SJSA1 (cell line): ENCODE measurements at regions not wholly inside any gene's neighbourhood (a gene's known extent, or its start where the extent isn't known, plus 50 kb on each side); places are given as distances from the start of the nearest gene placed in this dataset.
"Not testable (repeated sequence)": the region's sequence is repeated elsewhere in the genome, so short reads cannot be mapped to it uniquely, and the experiment has no call there.

Experiments
- DNase-seq, 2 experiments: peaks; one replicate each; pipeline ENCODE4 v3.0.0-alpha.2; 2015 to 2020; ENCODE audit warnings: low spot score in 2 of 2, low read depth in 1 of 2
- H3K27ac ChIP-seq: fragments of 250-450 bp; sonication (Bioruptor Pico); 2 replicates; pipeline ENCODE4 v1.5.1; 2020; ENCODE audit warnings: mild to moderate bottlenecking, moderate library complexity
- H3K27me3 ChIP-seq: fragments of 250-450 bp; sonication (Bioruptor Pico); replicated peaks from 2 replicates; pipeline ENCODE4 v1.5.1; 2020; ENCODE audit warnings: mild to moderate bottlenecking, moderate library complexity
- H3K36me3 ChIP-seq: fragments of 250-450 bp; sonication (Bioruptor Pico); 2 replicates; pipeline ENCODE4 v1.5.1; 2020; ENCODE audit warnings: mild to moderate bottlenecking
- H3K4me1 ChIP-seq: fragments of 250-450 bp; sonication (Bioruptor Pico); replicated peaks from 2 replicates; pipeline ENCODE4 v1.6.1; 2021; ENCODE audit warnings: mild to moderate bottlenecking
- H3K4me3 ChIP-seq: fragments of 250-450 bp; sonication (Bioruptor Pico); 2 replicates; pipeline ENCODE4 v1.5.1; 2020; ENCODE audit warnings: mild to moderate bottlenecking
- H3K9me3 ChIP-seq: fragments of 250-450 bp; sonication (Bioruptor Pico); replicated peaks from 2 replicates; pipeline ENCODE4 v1.5.1; 2020; ENCODE audit warnings: mild to moderate bottlenecking

DNA sequence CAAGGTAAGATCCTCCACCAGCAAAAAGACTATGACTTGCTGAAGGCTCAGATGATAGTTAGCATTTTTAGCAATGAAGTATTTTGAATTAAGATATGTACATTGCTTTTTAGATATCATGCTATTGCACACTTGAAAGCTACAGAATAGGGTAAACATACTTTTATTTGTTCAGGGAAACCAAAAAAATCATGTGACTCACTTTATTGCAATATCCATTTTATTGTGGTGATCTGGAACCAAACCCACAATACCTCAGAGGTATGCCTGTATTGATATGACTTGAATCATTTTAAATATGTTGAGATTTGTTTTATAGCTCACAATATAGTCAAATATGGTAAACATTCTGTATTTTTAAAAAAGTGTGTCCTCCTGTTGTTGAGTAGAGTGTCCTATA, 96.1 kb downstream of the DIO3 start:
- Histone ChIP-seq H3K27ac (no peak overlapping the region), H3K4me3 (no peak overlapping the region), H3K9me3 (no peaks in the 10 kb centered on the region), H3K27me3 (peaks cover 3% of the 10 kb centered on the region), H3K36me3 (no peaks in the 10 kb centered on the region), H3K4me1 (no peaks in the 10 kb centered on the region)
- DNase-seq, result no peak

DNA sequence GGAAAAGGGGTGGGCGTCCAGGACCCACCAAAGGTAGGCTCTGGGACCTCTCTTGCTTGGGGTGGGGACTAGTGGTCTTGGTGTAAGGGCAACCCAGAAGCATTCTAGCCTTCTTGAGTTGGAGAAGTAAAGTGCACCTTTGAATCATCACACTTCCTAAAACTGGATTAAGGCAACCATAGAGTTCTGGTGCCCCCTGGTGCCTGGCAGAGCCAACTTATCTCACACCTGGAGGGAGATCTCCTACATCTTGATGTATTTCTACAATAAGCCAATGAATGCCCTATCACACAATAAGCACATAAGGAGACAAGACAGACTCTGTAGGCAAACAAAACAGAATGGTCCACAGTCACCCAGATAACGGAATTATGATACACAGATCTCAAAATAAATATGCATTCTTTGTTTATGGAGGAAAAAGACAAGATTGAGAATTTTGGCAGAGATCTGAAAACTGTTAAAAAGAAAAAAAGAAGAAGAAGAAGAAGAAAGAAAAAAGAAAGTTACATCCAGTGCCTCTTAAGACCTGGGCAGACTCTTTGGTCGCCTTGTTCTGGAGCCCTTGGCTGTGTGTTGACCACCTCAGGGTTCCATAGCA, 95.9 kb upstream of the PPP2R5C start:
- peaks cover 8% of the 10 kb centered on the region for H3K27me3 ChIP-seq
- no peaks in the 10 kb centered on the region for H3K4me1 ChIP-seq
- peak in 1 of 2 experiments; percentile 2 for DNase-seq
- H3K4me3 ChIP-seq, result no peak overlapping the region
- H3K36me3 ChIP-seq, result no peaks in the 10 kb centered on the region
- no peaks in the 10 kb centered on the region for H3K9me3 ChIP-seq
- H3K27ac ChIP-seq, result no peak overlapping the region

DNA sequence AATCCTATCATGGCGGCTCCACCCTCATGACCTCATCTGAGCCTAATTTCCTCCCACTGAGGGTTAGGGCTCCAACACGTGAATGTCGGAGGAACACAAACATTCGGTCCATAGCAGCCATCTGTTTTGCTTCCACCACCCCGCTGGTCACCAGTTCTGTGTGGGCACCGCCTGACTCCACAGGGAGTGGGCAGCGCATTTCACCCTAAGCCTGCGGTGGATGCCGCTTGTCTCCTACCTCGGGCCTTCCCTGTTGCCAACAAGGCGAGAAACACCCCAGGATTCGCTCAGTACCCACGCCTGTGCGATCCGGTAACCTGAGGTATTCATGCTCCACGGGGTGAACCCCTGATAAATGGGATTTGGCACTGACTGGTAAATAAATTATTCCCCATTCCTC, 95.2 kb upstream of the PPP2R5C start:
- H3K27ac ChIP-seq, result no peak overlapping the region
- no peaks in the 10 kb centered on the region for H3K4me1 ChIP-seq
- DNase-seq, result no peak
- H3K4me3 ChIP-seq, result no peak overlapping the region
- H3K36me3 ChIP-seq, result no peaks in the 10 kb centered on the region
- H3K9me3 ChIP-seq, result no peaks in the 10 kb centered on the region
- H3K27me3 ChIP-seq, result peaks cover 8% of the 10 kb centered on the region

DNA sequence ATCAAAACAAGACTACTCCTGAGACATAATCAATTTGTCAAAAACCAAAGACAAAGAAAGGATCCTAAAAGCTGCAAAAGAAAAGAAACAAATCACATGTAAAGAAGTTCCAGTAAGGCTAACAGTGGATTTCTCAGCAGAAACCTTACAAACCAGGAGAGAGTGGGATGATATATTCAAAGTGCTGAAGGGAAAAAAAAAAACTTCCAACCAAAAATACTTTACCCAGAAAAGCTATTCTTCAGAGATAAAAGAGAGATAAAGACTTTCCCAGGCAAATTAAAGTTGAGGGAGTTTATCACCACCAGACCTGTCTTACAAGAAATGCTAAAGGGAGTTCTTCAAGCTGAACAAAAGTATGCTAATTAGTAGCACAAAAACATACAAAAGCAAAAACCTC, 91.9 kb upstream of the PPP2R5C start:
- H3K4me1 ChIP-seq, result no peaks in the 10 kb centered on the region
- no peaks in the 10 kb centered on the region for H3K36me3 ChIP-seq
- H3K9me3 ChIP-seq, result no peaks in the 10 kb centered on the region
- DNase-seq, result no peak
- H3K27ac ChIP-seq, result no peak overlapping the region
- H3K4me3 ChIP-seq, result no peak overlapping the region
- peaks cover 4% of the 10 kb centered on the region; the same call in 1 of the 2 replicates for H3K27me3 ChIP-seq

DNA sequence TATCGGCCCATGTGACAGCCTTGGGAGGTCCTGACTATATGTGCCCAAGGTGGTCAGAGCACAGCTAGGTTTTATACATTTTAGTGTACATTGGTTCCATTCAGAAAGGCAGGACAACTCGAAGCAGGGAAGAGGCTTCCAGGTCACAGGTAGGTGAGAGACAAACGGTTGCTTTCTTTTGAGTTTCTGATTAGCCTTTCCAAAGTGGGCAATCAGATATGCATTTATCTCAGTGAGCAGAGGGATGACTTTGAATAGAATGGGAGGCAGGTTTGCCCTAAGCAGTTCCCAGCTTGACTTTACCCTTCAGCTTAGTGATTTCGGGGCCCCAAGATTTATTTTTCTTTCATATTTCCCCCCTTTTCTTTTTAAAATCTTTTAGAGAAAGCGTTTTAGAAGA, 87.6 kb upstream of the PPP2R5C start:
- Histone ChIP-seq H3K36me3 (no peaks in the 10 kb centered on the region), H3K9me3 (no peaks in the 10 kb centered on the region), H3K27ac (no peak overlapping the region), H3K4me3 (no peak overlapping the region), H3K4me1 (no peaks in the 10 kb centered on the region), H3K27me3 (0 out of 2 replicates have a peak, but pooled peaks cover 4% of the 10 kb centered on the region)
- no peak for DNase-seq

DNA sequence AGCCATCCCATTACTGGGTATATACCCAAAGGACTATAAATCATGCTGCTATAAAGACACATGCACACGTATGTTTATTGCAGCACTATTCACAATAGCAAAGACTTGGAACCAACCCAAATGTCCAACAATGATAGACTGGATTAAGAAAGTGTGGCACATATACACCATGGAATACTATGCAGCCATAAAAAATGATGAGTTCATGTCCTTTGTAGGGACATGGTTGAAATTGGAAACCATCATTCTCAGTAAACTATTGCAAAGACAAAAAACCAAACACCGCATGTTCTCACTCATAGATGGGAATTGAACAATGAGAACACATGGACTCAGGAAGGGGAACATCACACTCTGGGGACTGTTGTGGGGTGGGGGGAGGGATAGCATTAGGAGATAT, 85.7 kb upstream of the PPP2R5C start:
- H3K4me1 ChIP-seq, H3K27me3 ChIP-seq, H3K9me3 ChIP-seq, H3K4me3 ChIP-seq, H3K27ac ChIP-seq, DNase-seq, H3K36me3 ChIP-seq: not testable (repeated sequence)

DNA sequence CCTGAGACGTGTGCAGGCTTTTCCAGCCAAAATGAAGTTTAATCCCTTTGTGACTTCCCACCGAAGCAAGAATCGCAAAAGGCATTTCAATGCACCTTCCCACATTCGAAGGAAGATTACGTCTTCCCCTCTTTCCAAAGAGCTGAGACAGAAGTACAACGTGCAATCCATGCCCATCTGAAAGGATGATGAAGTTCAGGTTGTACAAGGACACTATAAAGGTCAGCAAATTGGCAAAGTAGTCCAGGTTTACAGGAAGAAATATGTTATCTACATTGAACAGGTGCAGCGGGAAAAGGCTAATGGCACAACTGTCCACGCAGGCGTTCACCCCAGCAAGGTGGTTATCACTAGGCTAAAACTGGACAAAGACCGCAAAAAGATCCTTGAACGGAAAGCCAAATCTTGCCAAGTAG, 83.6 kb upstream of the PPP2R5C start:
- H3K27ac ChIP-seq, H3K9me3 ChIP-seq, H3K27me3 ChIP-seq, H3K4me3 ChIP-seq, H3K4me1 ChIP-seq, DNase-seq, H3K36me3 ChIP-seq: not testable (repeated sequence)

DNA sequence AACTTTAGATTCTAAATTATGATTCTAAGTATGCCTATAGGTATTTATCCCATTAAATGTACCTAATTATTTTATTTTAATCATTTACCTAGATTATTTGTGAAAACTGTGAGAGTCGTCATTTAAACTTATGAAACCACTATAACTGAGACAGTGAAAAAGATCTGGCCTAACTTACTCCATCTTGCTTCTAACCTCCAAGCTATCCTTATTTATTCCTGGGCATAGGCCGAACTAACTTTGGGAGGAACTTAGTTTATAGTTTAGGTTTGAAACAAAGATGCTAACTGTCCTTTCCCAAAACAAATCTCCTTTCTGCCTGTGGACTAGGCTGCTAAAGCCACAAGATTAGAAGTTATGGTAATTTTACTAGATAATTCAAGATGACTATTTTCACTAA, 79.7 kb upstream of the PPP2R5C start:
- Histone ChIP-seq H3K36me3 (no peaks in the 10 kb centered on the region), H3K9me3 (no peaks in the 10 kb centered on the region), H3K27ac (no peak overlapping the region), H3K4me3 (no peak overlapping the region), H3K27me3 (0 out of 2 replicates have a peak, but pooled peaks cover 4% of the 10 kb centered on the region), H3K4me1 (no peaks in the 10 kb centered on the region)
- DNase-seq, result no peak

DNA sequence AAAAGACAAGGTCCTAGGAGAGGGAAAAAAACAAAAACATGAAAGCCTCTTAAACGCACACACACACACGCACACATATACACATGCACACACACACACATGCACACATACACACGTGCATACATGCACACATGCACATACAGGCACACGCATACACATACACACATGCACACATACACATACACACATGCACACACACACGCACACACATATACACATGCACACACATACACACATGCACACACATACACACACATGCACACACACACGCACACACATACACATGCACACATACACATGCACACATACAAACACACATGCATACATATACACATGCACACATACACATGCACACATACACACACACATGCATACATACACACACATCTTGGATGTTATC, 78.1 kb upstream of the PPP2R5C start:
- no peaks in the 10 kb centered on the region for H3K27me3 ChIP-seq
- H3K27ac ChIP-seq, result no peak overlapping the region
- H3K9me3 ChIP-seq, result no peaks in the 10 kb centered on the region
- no peak overlapping the region for H3K4me3 ChIP-seq
- no peak for DNase-seq
- H3K4me1 ChIP-seq, result no peaks in the 10 kb centered on the region
- no peaks in the 10 kb centered on the region for H3K36me3 ChIP-seq

DNA sequence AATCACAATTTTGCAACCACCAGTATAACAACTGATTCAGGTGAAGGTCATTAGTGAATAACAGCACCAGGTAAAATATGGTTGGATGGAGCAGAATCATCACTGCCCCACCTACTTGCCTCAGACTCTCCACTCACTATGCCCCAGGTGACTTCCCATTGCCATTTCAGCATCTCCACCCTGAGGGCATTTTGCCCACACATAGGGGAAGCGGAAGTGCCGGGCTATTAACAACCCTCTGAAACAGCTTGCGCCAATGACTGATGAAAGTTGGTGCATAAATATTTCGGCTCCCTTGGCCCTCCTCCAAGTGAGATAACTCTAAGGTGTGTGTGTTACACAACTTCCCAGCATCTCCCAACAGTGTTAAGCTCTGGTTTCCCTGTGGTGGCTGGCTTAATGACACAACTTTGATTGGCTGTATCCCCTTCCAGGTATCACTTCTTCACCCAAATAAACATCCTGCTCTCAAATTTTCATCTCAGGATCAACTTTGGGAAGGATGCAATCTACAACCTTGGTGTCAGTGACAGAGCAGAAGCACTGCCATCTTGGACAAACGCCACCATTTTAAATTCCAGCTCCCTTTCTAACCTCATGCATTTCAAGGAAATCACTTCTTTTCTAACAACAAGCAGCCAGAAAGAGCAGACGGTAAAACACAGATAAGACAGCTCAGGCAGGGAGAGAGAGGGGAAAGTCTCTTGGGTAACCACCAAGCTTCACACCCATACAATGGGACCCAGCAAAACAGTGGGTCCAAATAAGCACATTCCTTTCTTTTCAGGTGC, 73.6 kb upstream of the PPP2R5C start:
- Histone ChIP-seq H3K27ac (no peak overlapping the region), H3K36me3 (no peaks in the 10 kb centered on the region), H3K4me3 (no peak overlapping the region), H3K9me3 (no peaks in the 10 kb centered on the region), H3K27me3 (no peaks in the 10 kb centered on the region), H3K4me1 (no peaks in the 10 kb centered on the region)
- DNase-seq, result no peak

DNA sequence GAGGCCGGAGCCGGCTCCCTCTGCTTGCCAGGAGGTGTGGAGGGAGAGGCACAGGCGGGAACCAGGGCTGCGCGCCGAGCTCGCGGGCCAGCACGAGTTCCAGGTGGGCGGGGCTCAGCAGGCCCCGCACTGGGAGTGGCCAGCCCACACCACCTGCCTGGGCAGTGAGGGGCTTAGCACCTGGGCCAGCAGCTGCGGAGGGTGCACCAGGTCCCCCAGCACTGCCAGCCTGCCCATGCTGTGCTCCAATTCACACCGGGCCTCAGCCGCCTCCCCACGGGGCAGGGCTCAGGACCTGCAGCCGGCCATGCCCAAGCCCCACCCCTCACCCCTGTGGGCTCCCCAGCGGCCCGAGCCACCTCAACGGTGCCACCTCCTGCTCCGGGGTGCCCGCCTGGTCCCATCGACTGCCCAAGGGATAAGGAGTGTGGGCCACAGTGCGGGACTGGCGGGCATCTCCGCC, 72.4 kb upstream of the PPP2R5C start:
- Histone ChIP-seq H3K4me3 (no peak overlapping the region), H3K9me3 (no peaks in the 10 kb centered on the region), H3K27ac (no peak overlapping the region), H3K27me3 (no peaks in the 10 kb centered on the region), H3K4me1 (no peaks in the 10 kb centered on the region), H3K36me3 (no peaks in the 10 kb centered on the region)
- DNase-seq, result no peak

DNA sequence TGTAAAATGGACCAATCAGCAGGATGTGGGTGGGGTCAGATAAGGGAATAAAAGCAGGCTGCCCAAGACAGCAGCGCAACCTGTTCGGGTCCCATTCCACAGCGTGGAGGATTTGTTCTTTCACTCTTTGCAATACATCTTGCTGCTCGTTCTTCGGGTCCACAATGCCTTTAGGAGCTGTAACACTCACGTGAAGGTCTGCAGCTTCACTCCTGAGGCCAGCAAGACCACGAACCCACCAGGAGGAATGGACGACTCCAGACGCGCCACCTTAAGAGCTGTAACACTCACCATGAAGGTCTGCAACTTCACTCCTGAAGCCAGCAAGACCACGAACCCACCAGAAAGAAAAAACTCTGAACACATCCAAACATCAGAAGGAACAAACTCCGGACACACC, 71.5 kb upstream of the PPP2R5C start:
- H3K4me3 ChIP-seq, DNase-seq, H3K36me3 ChIP-seq, H3K27ac ChIP-seq, H3K9me3 ChIP-seq, H3K4me1 ChIP-seq, H3K27me3 ChIP-seq: not testable (repeated sequence)

DNA sequence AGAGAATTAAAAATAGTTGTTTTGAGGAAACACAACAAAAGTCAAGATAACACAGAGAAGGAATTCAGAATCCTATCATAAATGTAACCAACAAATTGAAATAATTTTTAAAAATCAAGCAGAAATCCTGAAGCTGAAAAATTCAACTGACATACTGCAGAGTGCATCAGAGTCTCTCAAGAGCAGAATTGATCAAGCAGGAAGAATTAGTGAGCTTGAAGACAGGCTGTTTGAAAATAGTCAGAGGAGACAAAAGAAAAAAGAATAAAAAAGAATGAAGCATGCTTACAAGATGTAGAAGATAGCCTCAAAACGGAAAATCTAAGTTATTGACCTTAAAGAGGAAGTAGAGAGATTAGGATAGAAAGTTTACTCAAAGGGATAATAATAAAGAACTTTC, 65.8 kb upstream of the PPP2R5C start:
- no peak for DNase-seq
- Histone ChIP-seq H3K27me3 (peaks cover 5% of the 10 kb centered on the region; the same call in 1 of the 2 replicates), H3K9me3 (no peaks in the 10 kb centered on the region), H3K36me3 (no peaks in the 10 kb centered on the region), H3K27ac (no peak overlapping the region), H3K4me1 (no peaks in the 10 kb centered on the region), H3K4me3 (no peak overlapping the region)

DNA sequence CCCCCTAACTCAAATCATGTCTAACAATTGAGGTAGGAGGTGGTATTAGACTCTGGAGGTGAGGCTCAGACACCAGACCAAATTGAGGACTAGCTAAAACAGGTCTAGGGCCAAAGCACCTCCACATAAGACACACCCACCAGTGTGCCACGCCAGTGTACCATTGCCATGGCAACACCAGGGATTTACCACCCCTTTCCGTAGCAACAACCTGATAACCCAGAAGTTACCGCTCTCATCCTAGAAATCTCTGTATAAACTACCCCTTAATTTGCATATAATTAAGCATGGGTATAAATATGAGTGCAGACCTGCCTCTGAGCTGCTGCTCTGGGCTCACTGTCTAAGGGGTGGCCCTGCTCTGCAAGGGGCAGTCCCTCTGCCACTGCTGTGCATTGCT, 57.4 kb upstream of the PPP2R5C start:
- H3K4me3 ChIP-seq, result no peak overlapping the region
- H3K27me3 ChIP-seq, result peaks cover 8% of the 10 kb centered on the region
- DNase-seq, result no peak
- no peaks in the 10 kb centered on the region for H3K36me3 ChIP-seq
- H3K27ac ChIP-seq, result no peak overlapping the region
- no peaks in the 10 kb centered on the region for H3K9me3 ChIP-seq
- peaks cover 4% of the 10 kb centered on the region; the same call in 1 of the 2 replicates for H3K4me1 ChIP-seq
